HG02943 (cell line): ENCODE measurements at regions not wholly inside any gene's neighbourhood (a gene's known extent, or its start where the extent isn't known, plus 50 kb on each side); places are given as distances from the start of the nearest gene placed in this dataset.

Experiments used
- ATAC-seq: cut with Tn5 transposase; IDR thresholded peaks from one replicate; pipeline ENCODE4 v1.9.1; 2021; ENCODE audit warnings: mild to moderate bottlenecking, low read depth, moderate library complexity; ENCODE audit not compliant: unreplicated experiment

DNA sequence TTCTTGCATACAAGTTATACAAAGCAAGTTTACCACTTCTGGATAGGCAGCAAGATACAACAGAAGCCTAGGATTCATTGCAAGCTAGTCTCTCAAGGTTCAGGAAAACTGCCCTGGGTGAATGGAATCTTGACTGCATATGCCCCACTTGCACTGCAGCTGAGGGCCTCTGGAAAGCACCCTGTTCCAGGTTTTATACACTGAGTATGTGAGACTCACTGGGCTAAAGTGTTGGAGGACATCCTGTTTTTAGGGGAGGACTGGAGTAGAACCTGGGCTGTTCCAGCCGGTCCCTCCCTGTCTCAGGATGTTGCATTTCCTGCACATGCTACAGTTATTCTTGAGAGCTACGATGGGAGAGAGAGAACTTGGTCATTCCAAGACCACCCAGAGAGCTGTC lies 168.5 kb upstream of the NUDT6 start:
- ATAC-seq, result no peak

DNA sequence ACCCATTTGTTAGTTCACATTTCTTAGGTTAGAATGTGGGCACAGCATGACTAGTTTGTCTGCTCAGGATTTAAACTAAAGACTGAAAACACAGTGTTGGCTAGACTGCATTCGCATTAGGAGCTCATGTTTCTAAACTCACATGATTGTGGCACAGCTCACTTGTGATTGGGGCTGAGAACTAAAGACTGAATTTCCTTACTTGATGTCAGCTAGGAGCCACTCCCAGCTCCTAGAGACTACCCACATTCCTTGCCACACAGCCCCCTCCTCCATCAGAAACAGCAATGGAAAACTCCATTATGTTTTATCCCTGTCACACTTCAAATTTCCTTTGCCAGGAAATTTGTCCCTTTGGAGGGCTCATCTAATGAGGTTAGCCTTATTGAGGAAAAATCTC lies 170.2 kb upstream of the NUDT6 start:
- ATAC-seq, result no peak

- ATAC-seq, result no peak
Measured at GRCh38 chr4:123093236-123093635, 170.8 kb upstream of the NUDT6 start.

DNA sequence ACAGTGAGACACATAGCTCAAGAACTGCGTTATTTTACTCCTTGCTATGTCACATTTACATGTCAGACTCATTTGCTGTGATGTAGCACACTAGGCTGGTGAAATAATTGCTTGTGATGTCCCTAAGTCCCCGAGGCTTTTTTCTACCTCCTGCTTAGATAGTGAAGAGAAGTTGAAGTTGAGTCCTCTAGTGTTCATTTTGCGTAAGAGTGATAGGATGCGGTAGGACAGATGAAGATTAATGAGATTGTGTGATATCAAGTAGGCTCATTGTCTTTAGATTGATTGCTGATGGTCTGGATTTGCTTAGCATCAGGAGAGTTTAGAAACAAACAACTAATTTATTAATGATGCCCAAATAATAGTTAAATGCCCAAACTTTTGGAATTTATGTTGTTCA lies 173.6 kb upstream of the NUDT6 start:
- ATAC-seq, result no peak

- peak; percentile 76 for ATAC-seq
Measured at GRCh38 chr4:123102897-123103471, 180.6 kb upstream of the NUDT6 start.

GRCh38 chr4:123104310-123105025 lies 182.1 kb upstream of the NUDT6 start:
- no peak for ATAC-seq

DNA sequence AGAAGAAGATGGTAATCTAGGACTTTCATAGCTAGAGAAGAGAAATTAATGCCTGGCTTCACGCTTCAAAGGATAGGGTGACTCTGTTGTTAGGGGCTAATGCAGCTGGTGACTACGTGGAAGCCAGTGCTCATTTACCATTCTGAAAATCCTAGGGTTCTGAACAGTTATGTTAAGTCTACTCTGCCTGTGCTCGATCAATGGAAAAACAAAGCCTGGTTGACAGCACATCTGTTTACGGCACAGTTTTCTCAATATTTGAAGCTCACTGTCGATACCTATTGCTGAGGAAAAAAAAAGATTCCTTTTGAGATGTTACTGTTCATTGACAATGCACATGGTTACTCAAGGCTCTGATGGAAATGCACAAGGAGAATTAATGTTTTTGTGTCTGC lies 182.6 kb upstream of the NUDT6 start:
- ATAC-seq, result no peak

- ATAC-seq, result no peak
Measured at GRCh38 chr4:123106747-123107146, 184.3 kb upstream of the NUDT6 start.

DNA sequence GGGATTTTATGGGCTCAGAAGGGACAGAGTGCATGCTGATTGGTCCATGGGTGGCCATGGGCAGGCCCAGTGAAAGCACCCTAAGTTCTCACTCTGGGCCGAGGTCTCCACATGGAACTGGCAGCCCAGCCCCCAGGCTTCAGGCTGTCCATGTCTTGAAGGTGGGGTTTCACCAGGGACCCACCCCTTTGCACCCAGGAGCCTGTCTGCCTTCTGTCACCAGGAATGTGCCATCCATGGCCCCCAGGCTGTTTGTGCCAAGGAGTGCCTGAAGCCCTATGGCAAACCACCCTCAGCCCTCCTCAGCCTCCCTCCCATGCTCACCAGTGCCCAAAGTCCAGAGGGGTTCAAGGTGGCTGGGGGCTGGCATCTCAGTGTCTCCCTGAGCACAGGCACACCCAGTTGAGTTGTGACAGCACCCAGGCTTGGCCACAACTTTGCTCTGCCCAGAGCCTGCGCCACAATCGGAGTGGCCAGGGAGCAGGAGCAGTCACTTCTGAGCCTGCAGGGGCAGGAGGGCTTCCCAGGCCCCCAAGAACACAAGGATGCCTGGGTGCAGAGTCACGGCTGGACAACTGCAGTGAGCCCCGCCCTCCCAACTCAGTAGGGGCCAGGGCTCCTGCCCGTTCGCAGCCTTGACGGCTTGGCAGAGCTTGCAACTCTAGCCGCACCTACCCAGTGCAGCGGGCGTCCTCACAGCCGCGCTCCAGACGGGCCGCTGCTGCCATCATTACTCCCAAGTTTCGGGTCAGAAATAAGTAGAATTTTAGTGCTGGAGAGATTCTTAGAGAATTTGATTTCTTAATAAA lies 185.3 kb upstream of the NUDT6 start:
- no peak for ATAC-seq

- no peak for ATAC-seq
Measured at GRCh38 chr4:123109139-123109538, 186.7 kb upstream of the NUDT6 start.

DNA sequence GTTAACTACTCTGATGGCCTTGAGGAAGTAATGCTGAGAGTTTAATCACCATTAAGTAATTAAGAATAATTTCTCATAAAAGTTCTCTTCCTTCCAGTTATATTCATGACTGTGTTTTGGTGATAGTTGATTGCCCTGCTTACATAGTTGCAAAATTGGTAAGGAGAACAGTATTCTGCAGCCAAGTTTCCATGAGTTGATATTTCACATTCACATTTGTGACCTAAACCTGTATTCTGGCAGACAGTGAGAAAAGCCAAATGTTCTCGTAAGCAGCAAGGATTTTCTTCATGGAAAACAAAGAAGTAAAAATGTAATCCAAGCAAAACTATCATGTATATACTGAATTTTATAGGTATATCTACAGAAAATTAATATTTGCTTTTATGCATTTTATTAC lies 187.8 kb upstream of the NUDT6 start:
- ATAC-seq, result no peak

- ATAC-seq, result no peak
Measured at GRCh38 chr4:123110685-123111084, 188.3 kb upstream of the NUDT6 start.

DNA sequence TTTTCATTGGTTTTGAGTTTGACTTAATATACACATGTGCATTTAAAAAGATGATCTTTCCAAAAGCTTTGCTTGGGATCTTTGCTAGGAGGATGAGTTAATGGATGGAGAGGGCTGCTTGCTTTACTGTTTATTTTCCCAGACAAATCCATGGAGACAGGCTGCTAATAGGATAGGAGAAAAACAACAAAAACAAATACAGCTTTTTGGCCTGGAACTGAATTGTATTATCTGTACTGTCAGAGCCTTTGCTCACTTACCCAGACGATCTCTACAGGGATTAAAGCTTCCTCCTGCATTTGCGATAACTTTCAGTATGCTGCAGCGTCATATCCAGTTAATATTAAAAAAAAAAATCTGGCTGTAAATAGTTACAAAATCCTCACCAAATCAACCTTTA lies 190.8 kb upstream of the NUDT6 start:
- no peak for ATAC-seq

DNA sequence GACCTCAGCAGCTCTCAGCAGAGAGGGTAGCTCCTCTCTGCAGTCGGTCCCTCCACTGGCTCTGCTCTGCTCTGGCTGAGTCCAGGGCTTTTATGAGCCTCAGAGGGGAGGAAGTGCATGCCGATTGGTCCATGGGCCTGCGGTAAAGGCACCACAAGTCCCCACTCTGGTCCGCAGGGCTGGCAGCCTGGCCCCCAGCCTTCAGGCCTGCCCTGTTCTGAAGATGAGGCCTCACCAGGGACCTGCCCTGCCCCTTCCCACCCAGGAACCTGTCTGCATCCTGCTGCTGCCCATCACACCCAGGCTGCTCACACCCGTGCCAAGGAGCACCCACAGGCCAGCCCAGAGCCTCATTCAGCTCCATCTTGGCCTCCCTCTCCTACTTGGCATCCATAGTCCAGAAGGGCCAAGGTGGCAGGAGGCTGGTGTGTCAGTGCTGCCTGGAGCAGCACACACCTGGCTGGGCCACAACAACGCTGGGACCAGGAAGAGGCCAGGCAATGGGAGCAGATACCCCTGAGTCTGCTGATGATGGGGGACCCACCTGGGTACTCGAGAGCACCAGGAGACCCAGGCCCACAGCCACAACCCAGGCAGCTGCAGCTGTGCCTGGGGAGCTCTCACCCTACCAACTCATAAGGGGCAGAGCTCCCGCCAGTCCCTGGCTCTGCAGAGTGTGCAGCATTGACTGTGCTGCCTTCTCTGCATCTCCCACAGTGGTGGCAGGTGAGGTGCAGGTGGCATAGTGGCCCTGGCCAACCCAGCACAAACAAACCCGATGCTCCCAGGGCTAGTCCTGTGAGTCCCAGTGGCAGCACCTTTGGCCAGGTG lies 191.9 kb upstream of the NUDT6 start:
- no peak for ATAC-seq

DNA sequence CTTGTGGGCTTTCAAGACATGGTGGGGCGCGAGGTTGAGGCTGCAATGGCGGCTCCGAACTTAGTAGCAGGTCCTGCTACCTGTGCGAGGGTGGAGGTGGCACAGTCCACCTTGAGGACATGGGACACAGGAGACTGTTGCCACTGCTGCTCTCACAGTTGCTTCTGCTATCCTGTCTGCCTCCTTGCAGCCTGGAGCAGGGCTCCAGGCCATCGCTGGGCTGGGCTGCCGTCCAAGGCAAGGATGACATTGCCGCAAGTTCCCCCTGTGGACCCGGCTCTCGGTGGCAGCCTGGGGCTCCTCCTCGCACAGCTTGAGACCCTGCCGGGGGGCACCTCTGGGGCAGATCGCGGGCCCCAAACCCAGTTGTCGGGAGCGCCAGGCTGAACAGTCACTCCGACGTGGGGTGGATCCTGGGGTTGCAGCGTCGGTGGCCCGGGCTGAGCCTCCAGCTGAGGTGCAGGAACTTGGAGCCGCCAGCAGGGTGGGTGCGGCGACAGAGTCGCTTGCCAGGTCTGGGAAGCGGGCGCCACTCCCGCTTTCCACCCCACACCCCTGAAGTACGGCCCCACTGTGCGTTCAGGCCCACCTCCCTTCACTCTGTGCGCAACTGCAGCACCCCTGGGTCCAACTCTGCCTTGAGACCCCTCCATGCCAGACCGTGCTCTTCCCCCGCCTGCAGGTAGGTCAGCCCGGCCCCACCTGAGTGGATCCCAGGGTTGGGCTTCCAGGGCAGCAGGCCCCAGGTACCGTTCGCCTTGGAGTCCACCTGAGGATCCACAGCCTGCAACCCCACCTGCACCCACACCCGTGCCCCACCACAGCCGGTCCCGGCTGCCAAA lies 192.7 kb upstream of the NUDT6 start:
- no peak for ATAC-seq

DNA sequence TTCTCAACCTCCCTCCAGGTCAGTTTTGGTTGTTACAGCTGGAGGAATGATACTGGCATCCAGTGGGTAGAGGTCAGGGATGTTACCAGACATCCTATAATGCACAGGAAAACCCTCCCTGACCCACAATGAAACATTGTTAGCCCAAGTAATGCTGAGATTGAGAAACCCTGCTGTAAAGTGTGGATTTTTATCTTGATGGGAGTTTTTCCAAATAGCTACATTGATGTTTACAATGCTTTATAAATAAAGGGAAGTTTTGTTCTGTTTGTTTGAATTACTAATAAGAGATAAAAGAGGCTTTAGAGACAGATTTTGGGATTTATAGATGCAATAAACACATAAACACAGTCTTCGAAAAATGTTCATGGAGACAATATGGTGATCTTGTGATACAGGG lies 194.0 kb upstream of the NUDT6 start:
- no peak for ATAC-seq

- no peak for ATAC-seq
Measured at GRCh38 chr4:123120473-123120872, 198.1 kb upstream of the NUDT6 start.

DNA sequence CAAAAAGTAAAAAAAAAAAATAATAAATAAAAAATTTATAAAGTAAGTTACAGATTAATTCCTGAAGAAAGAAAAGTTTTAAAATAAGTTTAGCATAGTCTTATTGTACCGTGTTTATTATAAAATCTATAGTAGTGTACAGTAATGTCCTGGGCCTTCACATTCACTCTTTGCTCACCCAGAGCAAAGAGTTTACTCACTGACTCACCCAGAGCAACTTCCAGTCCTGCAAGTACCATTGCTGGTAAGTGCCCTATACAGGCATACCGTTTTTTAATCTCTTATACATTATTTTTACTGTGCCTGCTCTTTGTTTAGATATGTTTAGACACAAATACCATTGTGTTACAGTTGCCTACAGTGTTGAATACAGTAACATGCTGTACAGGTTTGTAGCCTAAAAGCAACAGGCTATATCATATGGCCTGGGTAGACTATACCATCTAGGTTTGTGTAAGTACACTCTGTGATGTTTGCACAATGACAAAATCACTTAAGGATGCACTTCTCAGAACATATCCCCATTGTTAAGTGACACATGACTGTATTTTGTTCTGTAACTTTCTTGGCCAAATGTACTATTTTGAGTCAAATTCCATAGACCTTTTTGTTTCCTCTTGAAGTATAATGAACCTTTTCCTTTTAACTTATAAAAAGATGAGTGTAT lies 199.0 kb upstream of the NUDT6 start:
- no peak for ATAC-seq

DNA sequence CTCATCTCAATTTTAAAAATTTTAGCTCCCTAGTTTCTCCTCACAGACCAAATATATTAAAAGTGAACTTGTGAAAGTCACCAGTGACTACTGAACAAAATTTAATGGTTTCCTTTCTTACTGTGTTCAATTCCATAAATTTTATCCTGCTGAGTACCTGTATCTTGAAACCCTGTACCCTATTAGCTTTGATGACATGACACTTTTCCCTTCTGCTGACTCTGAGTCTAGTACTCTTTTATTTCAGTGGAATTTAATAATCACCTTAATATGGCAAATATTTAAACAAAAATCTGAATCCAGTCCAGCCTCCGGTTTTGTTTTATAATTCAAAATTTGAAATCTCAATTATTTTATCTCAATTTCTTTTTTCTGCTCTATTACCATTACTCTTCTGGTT lies 203.1 kb upstream of the NUDT6 start:
- no peak for ATAC-seq

- no peak for ATAC-seq
Measured at GRCh38 chr4:123127218-123127617, 204.8 kb upstream of the NUDT6 start.
